ENCODE measurements at regions not wholly inside any gene's neighbourhood (a gene's known extent, or its start where the extent isn't known, plus 50 kb on each side); places are given as distances from the start of the nearest gene placed in this dataset.
"Not testable (repeated sequence)": the region's sequence is repeated elsewhere in the genome, so short reads cannot be mapped to it uniquely, and the experiment has no call there.

DNA sequence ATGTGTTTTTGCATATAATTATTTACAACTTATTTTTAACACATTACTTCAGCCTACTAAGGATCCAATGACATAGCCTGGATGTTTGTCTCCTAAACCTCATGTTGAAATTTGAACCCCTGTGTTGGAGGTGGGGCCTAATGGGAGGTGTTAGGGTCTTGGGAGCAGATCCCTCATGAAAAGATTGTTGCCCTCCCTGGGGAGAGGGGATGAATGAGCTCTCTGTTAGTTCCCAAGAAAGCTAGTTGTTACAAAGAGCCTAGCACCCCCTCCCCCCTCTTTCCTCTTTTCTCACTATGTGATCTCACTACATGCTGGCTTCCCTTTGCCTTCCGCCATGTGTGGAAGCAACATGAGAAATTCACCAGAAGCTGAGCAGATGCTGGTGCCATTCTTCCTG is 196.1 kb downstream of the SPATA31A1 start:
- H3K9me3 Mint-ChIP-seq; H3K27ac ChIP-seq (ENCODE audit: low read depth in 1 of 2, low read length in 2 of 2); H3K36me3 ChIP-seq (replicated peaks in 1 of 2; ENCODE audit: control insufficient read depth in 1 of 2, insufficient read depth in 2 of 2, low read length in 2 of 2); H3K4me3 Mint-ChIP-seq; H3K27me3 ChIP-seq (ENCODE audit: control insufficient read depth in 2 of 2, insufficient read depth in 2 of 2, low read length in 2 of 2); H3K9ac ChIP-seq (ENCODE audit: insufficient read depth, low read length, poor library complexity, severe bottlenecking); H3K4me3 ChIP-seq (replicated peaks in 1 of 3; ENCODE audit: low read depth in 2 of 3, low read length in 3 of 3); H3K79me2 ChIP-seq (ENCODE audit: insufficient read depth, low read length); H3K27me3 Mint-ChIP-seq (ENCODE audit: low read depth in 3 of 3); H3K9me3 ChIP-seq (replicated peaks in 1 of 2; ENCODE audit: control insufficient read depth in 1 of 2, insufficient read depth in 1 of 2, low read length in 2 of 2); H3K36me3 Mint-ChIP-seq; H2AFZ ChIP-seq (ENCODE audit: insufficient read depth, low read depth, low read length, poor library complexity, severe bottlenecking); DNase-seq; H3K4me1 Mint-ChIP-seq; intact Hi-C loops (cut with micrococcal nuclease); H3K27ac Mint-ChIP-seq; H4K20me1 ChIP-seq (ENCODE audit: insufficient read depth, low read length); H3K4me1 ChIP-seq (ENCODE audit: control insufficient read depth in 1 of 2, insufficient read depth in 2 of 2, low read length in 2 of 2); H3K4me2 ChIP-seq (replicated peaks; ENCODE audit: extremely low read depth, low read length, poor library complexity, severe bottlenecking): not testable (repeated sequence)
- WGBS (ENCODE audit: insufficient coverage) = 83% methylated on average over 1 of the region's 1 CpG

- H3K27ac Mint-ChIP-seq; H4K20me1 ChIP-seq (ENCODE audit: insufficient read depth, low read length); H3K79me2 ChIP-seq (ENCODE audit: insufficient read depth, low read length); H3K36me3 ChIP-seq (replicated peaks in 1 of 2; ENCODE audit: control insufficient read depth in 1 of 2, insufficient read depth in 2 of 2, low read length in 2 of 2); H3K9ac ChIP-seq (ENCODE audit: insufficient read depth, low read length, poor library complexity, severe bottlenecking); H3K27ac ChIP-seq (ENCODE audit: low read depth in 1 of 2, low read length in 2 of 2); H2AFZ ChIP-seq (ENCODE audit: insufficient read depth, low read depth, low read length, poor library complexity, severe bottlenecking); H3K36me3 Mint-ChIP-seq; H3K27me3 Mint-ChIP-seq (ENCODE audit: low read depth in 3 of 3); H3K4me1 Mint-ChIP-seq; DNase-seq; H3K4me2 ChIP-seq (replicated peaks; ENCODE audit: extremely low read depth, low read length, poor library complexity, severe bottlenecking); H3K4me1 ChIP-seq (ENCODE audit: control insufficient read depth in 1 of 2, insufficient read depth in 2 of 2, low read length in 2 of 2); intact Hi-C loops (cut with micrococcal nuclease); H3K9me3 ChIP-seq (replicated peaks in 1 of 2; ENCODE audit: control insufficient read depth in 1 of 2, insufficient read depth in 1 of 2, low read length in 2 of 2); H3K4me3 Mint-ChIP-seq; H3K4me3 ChIP-seq (replicated peaks in 1 of 3; ENCODE audit: low read depth in 2 of 3, low read length in 3 of 3); H3K27me3 ChIP-seq (ENCODE audit: control insufficient read depth in 2 of 2, insufficient read depth in 2 of 2, low read length in 2 of 2): not testable (repeated sequence)
- WGBS (ENCODE audit: insufficient coverage) = no CpG with 5 or more reads among the region's 3 CpGs
- H3K9me3 Mint-ChIP-seq = peaks cover 0 to 10% (median under 1%) of the 10 kb centered on the region in 7 donors
Observed at GRCh38 chr9:39552242-39552881, 196.9 kb downstream of the SPATA31A1 start.

DNA sequence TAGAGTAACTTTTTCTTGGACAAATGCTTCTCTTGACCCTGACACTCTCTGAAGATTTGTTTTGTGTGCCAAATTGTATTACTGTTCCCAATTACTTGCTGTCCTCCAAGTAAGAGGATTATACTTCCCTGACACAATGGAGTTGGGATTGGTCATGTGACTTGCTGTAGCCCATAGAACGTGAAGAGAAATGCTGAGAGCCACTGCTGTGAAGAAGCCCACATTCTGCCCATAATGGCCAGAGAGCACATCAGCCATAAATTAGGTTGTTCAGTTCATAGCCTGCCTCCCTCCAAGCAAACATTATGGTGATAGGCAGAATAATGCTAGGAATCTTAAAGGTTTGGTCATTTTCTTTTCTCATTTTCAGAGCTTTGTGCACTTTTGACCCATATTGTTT is 198.9 kb downstream of the SPATA31A1 start:
- H3K9me3 Mint-ChIP-seq = peaks cover 0 to 10% (median 2%) of the 10 kb centered on the region in 7 donors
- H3K4me3 Mint-ChIP-seq; H3K27ac Mint-ChIP-seq; H3K4me1 Mint-ChIP-seq; H3K36me3 ChIP-seq (replicated peaks in 1 of 2; ENCODE audit: control insufficient read depth in 1 of 2, insufficient read depth in 2 of 2, low read length in 2 of 2); H3K4me3 ChIP-seq (replicated peaks in 1 of 3; ENCODE audit: low read depth in 2 of 3, low read length in 3 of 3); H3K27me3 Mint-ChIP-seq (ENCODE audit: low read depth in 3 of 3); DNase-seq; H3K4me1 ChIP-seq (ENCODE audit: control insufficient read depth in 1 of 2, insufficient read depth in 2 of 2, low read length in 2 of 2); H3K9me3 ChIP-seq (replicated peaks in 1 of 2; ENCODE audit: control insufficient read depth in 1 of 2, insufficient read depth in 1 of 2, low read length in 2 of 2); H3K79me2 ChIP-seq (ENCODE audit: insufficient read depth, low read length); H4K20me1 ChIP-seq (ENCODE audit: insufficient read depth, low read length); H3K27ac ChIP-seq (ENCODE audit: low read depth in 1 of 2, low read length in 2 of 2); H2AFZ ChIP-seq (ENCODE audit: insufficient read depth, low read depth, low read length, poor library complexity, severe bottlenecking); H3K27me3 ChIP-seq (ENCODE audit: control insufficient read depth in 2 of 2, insufficient read depth in 2 of 2, low read length in 2 of 2); intact Hi-C loops (cut with micrococcal nuclease); H3K36me3 Mint-ChIP-seq; H3K4me2 ChIP-seq (replicated peaks; ENCODE audit: extremely low read depth, low read length, poor library complexity, severe bottlenecking); H3K9ac ChIP-seq (ENCODE audit: insufficient read depth, low read length, poor library complexity, severe bottlenecking): not testable (repeated sequence)
- no CpG with 5 or more reads among the region's 1 CpG for WGBS (ENCODE audit: insufficient coverage)

All from CD14-positive monocyte (primary cell).